Stomach (tissue), 8 donors: ENCODE measurements at regions not wholly inside any gene's neighbourhood (a gene's known extent, or its start where the extent isn't known, plus 50 kb on each side); places are given as distances from the start of the nearest gene placed in this dataset.

Experiments
- DNase-seq, 2 donors: peaks; one replicate each; pipeline versions ENCODE4 v3.0.0 to v3.0.0-alpha.2; 2013 to 2019
- H3K27ac ChIP-seq, 5 donors: fragments of 200-600 bp in 4 of 5; sonication (generic) in 4 of 5; one replicate each; pipeline ENCODE4 v1.5.1; 2013 to 2019; ENCODE audit warnings: mild to moderate bottlenecking in 1 of 5, moderate library complexity in 1 of 5
- H3K27me3 ChIP-seq, 3 donors: fragments of 200-600 bp; sonication (generic); one replicate each; pipeline ENCODE4 v1.5.1; 2017 to 2019; ENCODE audit warnings: mixed run types in 1 of 3
- H3K36me3 ChIP-seq, 4 donors: fragments of 200-600 bp; sonication (generic); 1 replicate in 3 of 4; 2 replicates in 1 of 4; pipeline ENCODE4 v1.5.1; 2016 to 2019
- H3K4me1 ChIP-seq, 4 donors: fragments of 200-600 bp; sonication (generic); one replicate each; pipeline ENCODE4 v1.5.1; 2016 to 2019
- H3K4me3 ChIP-seq, 4 donors: fragments of 200-600 bp; sonication (generic) in 3 of 4; one replicate each; pipeline ENCODE4 v1.5.1; 2016 to 2019; ENCODE audit warnings: mild to moderate bottlenecking in 1 of 4
- H3K9me3 ChIP-seq, 4 donors: fragments of 200-600 bp; sonication (generic); one replicate each; pipeline ENCODE4 v1.5.1; 2016 to 2019
- EP300 ChIP-seq: sonication (generic); formaldehyde crosslinking; IDR thresholded peaks from one replicate; pipeline ENCODE4 v1.6.1; 2017; ENCODE audit warnings: antibody characterized with exemption
- POLR2A ChIP-seq, 4 donors: fragments of 450-650 bp; IDR thresholded peaks; one replicate each; pipeline ENCODE4 v1.6.1; 2016; ENCODE audit warnings: antibody characterized with exemption in 4 of 4, control low read depth in 2 of 4, mild to moderate bottlenecking in 1 of 4, moderate library complexity in 1 of 4
- POLR2AphosphoS5 ChIP-seq, 3 donors: sonication (generic); formaldehyde crosslinking; IDR thresholded peaks; one replicate each; pipeline ENCODE4 v1.6.1; 2016; ENCODE audit warnings: antibody characterized with exemption in 3 of 3
- WGBS, 5 donors: extraction: QIAGEN DNeasy Blood & Tissue Kit in 3 of 5; methylation state at CpG; one replicate each; pipeline versions ENCODE4 v1.1.5 to v1.1.7; 2013 to 2018; 5-methylcytosine and 5-hydroxymethylcytosine counted together
- intact Hi-C: fragments of 100-400 bp; cut with DNase I; formaldehyde crosslinking; loops from one replicate; pipeline ENCODE4 v1.15.1; 2023; ENCODE audit warnings: low total_unique reads
- TF ChIP-seq, protein P1 (sequence below), 7 experiments: fragments of 450-650 bp in 4 of 7; fragments of 200-600 bp in 3 of 7; sonication (generic) in 3 of 7; IDR thresholded peaks; one replicate each; pipeline ENCODE4 v1.5.1; 2016 to 2019; ENCODE audit warnings: antibody characterized with exemption in 7 of 7, control low read depth in 2 of 7, mild to moderate bottlenecking in 1 of 7
- donor health status: healthy with polysubstance abuse.
- donor health status: Bipolar disorder and iron deficiency.
- donor health status: healthy.

DNA sequence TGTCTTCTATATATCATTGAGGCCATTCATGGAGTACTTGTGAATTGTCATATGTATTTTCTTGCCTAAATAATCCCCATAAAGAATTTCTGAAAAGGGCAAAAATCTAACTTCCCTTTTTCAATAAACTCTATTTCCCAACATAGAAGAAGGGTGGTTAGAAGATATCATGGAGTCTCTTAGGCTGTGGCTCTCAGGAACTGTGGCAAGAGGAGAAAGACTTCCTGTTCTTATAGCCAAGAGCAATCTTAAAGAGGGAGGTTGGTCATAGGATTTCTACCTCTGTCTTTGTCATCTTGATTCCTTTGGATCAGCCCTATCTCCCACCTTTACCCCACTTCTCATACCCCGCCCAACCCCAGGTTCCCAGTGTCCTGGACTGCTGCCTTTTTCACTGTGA is 175.8 kb downstream of the TYW3 start:
- peaks cover 0 to 10% (median 5%) of the 10 kb centered on the region in 4 donors for H3K9me3 ChIP-seq
- intact Hi-C loops = no loop called here
- TF ChIP-seq POLR2AphosphoS5 (IDR thresholded peaks at IDR 0.05) = no peak
- no peak for TF ChIP-seq POLR2A (IDR thresholded peaks at IDR 0.05)
- TF ChIP-seq, protein P1, sequence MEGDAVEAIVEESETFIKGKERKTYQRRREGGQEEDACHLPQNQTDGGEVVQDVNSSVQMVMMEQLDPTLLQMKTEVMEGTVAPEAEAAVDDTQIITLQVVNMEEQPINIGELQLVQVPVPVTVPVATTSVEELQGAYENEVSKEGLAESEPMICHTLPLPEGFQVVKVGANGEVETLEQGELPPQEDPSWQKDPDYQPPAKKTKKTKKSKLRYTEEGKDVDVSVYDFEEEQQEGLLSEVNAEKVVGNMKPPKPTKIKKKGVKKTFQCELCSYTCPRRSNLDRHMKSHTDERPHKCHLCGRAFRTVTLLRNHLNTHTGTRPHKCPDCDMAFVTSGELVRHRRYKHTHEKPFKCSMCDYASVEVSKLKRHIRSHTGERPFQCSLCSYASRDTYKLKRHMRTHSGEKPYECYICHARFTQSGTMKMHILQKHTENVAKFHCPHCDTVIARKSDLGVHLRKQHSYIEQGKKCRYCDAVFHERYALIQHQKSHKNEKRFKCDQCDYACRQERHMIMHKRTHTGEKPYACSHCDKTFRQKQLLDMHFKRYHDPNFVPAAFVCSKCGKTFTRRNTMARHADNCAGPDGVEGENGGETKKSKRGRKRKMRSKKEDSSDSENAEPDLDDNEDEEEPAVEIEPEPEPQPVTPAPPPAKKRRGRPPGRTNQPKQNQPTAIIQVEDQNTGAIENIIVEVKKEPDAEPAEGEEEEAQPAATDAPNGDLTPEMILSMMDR (IDR thresholded peaks at IDR 0.05) = no peak
- TF ChIP-seq EP300 = no peak
- no peak overlapping the region for H3K27ac ChIP-seq
- no peaks in the 10 kb centered on the region for H3K36me3 ChIP-seq
- H3K27me3 ChIP-seq = no peaks in the 10 kb centered on the region
- H3K4me1 ChIP-seq = no peaks in the 10 kb centered on the region
- no peak overlapping the region for H3K4me3 ChIP-seq
- 70 to 95% (median 82%) methylated on average over 1 of the region's 1 CpG for WGBS, 5 donors
- DNase-seq = no peak

GRCh38 chr1:74913978-74914377 is 181.0 kb downstream of the TYW3 start:
- no peak for DNase-seq
- no peak overlapping the region for H3K4me3 ChIP-seq
- H3K27ac ChIP-seq = no peak overlapping the region
- H3K9me3 ChIP-seq = peaks cover 0 to 43% (median 26%) of the 10 kb centered on the region in 4 donors
- H3K36me3 ChIP-seq = no peaks in the 10 kb centered on the region
- intact Hi-C loops = no loop called here
- no peaks in the 10 kb centered on the region for H3K4me1 ChIP-seq
- 64 to 77% (median 70%) methylated on average over 3 of the region's 3 CpGs for whole genome bisulfite sequencing, 5 donors
- H3K27me3 ChIP-seq = no peaks in the 10 kb centered on the region
- TF ChIP-seq POLR2A (IDR thresholded peaks at IDR 0.05) (no peak), EP300 (no peak), POLR2AphosphoS5 (IDR thresholded peaks at IDR 0.05) (no peak)
- TF ChIP-seq, protein P1 (IDR thresholded peaks at IDR 0.05) = no peak

- H3K4me3 ChIP-seq = no peak overlapping the region
- intact Hi-C loops = no loop called here
- TF ChIP-seq EP300 (no peak), POLR2AphosphoS5 (IDR thresholded peaks at IDR 0.05) (no peak), POLR2A (IDR thresholded peaks at IDR 0.05) (no peak)
- TF ChIP-seq, protein P1 (IDR thresholded peaks at IDR 0.05) = no peak
- H3K27ac ChIP-seq = no peak overlapping the region
- no peaks in the 10 kb centered on the region for H3K9me3 ChIP-seq
- WGBS, 5 donors = 49 to 66% (median 53%) methylated on average over 2 of the region's 2 CpGs
- DNase-seq = no peak
- H3K27me3 ChIP-seq = no peaks in the 10 kb centered on the region
- H3K36me3 ChIP-seq = no peaks in the 10 kb centered on the region
- H3K4me1 ChIP-seq = no peaks in the 10 kb centered on the region
Observed at GRCh38 chr1:74933500-74933899, 200.5 kb downstream of the TYW3 start.

DNA sequence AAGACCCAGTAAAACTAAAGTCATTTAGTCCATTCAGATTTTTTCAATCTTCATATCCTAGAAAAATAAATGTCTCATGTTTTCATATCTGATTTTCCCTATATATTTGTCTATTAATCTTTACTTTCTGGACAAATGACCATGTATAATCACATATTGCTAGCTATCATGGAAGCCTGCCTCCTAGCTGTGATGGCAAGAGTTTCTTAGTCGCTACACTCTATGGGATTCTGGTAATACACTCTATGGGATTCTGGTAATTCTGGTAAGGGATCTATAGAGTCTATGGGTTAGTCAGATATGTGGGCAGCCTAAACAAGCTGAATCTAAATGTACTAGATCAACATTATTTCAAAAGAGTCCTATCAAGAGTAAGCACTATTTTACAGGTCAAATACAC is 198.7 kb upstream of the LHX8 start:
- Histone ChIP-seq H3K4me3 (no peak overlapping the region), H3K4me1 (no peaks in the 10 kb centered on the region), H3K36me3 (no peaks in the 10 kb centered on the region), H3K9me3 (no peaks in the 10 kb centered on the region), H3K27ac (no peak overlapping the region), H3K27me3 (no peaks in the 10 kb centered on the region)
- intact Hi-C loops = no loop called here
- no peak for DNase-seq
- TF ChIP-seq, protein P1 (IDR thresholded peaks at IDR 0.05) = no peak
- 67 to 93% (median 83%) methylated on average over 1 of the region's 1 CpG for WGBS, 5 donors
